IgD-negative memory B cell (primary cell): ENCODE measurements at regions not wholly inside any gene's neighbourhood (a gene's known extent, or its start where the extent isn't known, plus 50 kb on each side); places are given as distances from the start of the nearest gene placed in this dataset.
"Not testable (repeated sequence)": the region's sequence is repeated elsewhere in the genome, so short reads cannot be mapped to it uniquely, and the experiment has no call there.

ENCODE experiments used
- H3K27ac Mint-ChIP-seq, 3 donors: one replicate each; pipeline ENCODE4 v1.8.0; 2020 to 2022; ENCODE audit warnings: mild to moderate bottlenecking in 3 of 3, mixed read lengths in 3 of 3, moderate library complexity in 1 of 3
- H3K27me3 Mint-ChIP-seq: one replicate; pipeline ENCODE4 v1.8.0; 2021; ENCODE audit warnings: mixed read lengths
- H3K36me3 Mint-ChIP-seq: one replicate; pipeline ENCODE4 v1.8.0; 2020; ENCODE audit warnings: mild to moderate bottlenecking, mixed read lengths
- H3K4me1 Mint-ChIP-seq, 3 donors: one replicate each; pipeline ENCODE4 v1.8.0; 2020 to 2022; ENCODE audit warnings: mixed read lengths in 3 of 3, mild to moderate bottlenecking in 1 of 3
- H3K4me3 Mint-ChIP-seq, 4 donors: one replicate each; pipeline ENCODE4 v1.8.0; 2020 to 2022; ENCODE audit warnings: mild to moderate bottlenecking in 4 of 4, mixed read lengths in 4 of 4, moderate library complexity in 3 of 4
- H3K9me3 Mint-ChIP-seq, 3 donors: one replicate each; pipeline ENCODE4 v1.8.0; 2020 to 2021; ENCODE audit warnings: mixed read lengths in 3 of 3, mild to moderate bottlenecking in 1 of 3

GRCh38 chr19:31537902-31538301 is 188.7 kb upstream of the TSHZ3 start:
- H3K4me3 Mint-ChIP-seq, result peak overlapping the region in 1 of 4 donors; percentile 45
- not testable (repeated sequence) for H3K36me3 Mint-ChIP-seq, H3K4me1 Mint-ChIP-seq, H3K27me3 Mint-ChIP-seq, H3K27ac Mint-ChIP-seq
- H3K9me3 Mint-ChIP-seq, result peaks cover 1 to 12% (median 10%) of the 10 kb centered on the region in 3 donors

GRCh38 chr19:31538879-31539278 is 189.6 kb upstream of the TSHZ3 start:
- H3K36me3 Mint-ChIP-seq, result no peaks in the 10 kb centered on the region
- H3K4me1 Mint-ChIP-seq, result no peaks in the 10 kb centered on the region
- no peak overlapping the region for H3K27ac Mint-ChIP-seq
- no peak overlapping the region for H3K4me3 Mint-ChIP-seq
- H3K27me3 Mint-ChIP-seq, result no peaks in the 10 kb centered on the region
- H3K9me3 Mint-ChIP-seq, result peaks cover 1 to 12% (median 11%) of the 10 kb centered on the region in 3 donors

GRCh38 chr19:31539386-31539785 is 190.2 kb upstream of the TSHZ3 start:
- Mint-ChIP-seq H3K36me3 (no peaks in the 10 kb centered on the region), H3K4me1 (no peaks in the 10 kb centered on the region), H3K4me3 (no peak overlapping the region), H3K9me3 (peaks cover 4 to 15% (median 12%) of the 10 kb centered on the region in 3 donors), H3K27me3 (no peaks in the 10 kb centered on the region), H3K27ac (no peak overlapping the region)

- H3K4me1 Mint-ChIP-seq, result no peaks in the 10 kb centered on the region
- H3K36me3 Mint-ChIP-seq, result no peaks in the 10 kb centered on the region
- H3K27ac Mint-ChIP-seq, result no peak overlapping the region
- H3K4me3 Mint-ChIP-seq, result no peak overlapping the region
- peaks cover 4 to 13% (median 12%) of the 10 kb centered on the region in 3 donors for H3K9me3 Mint-ChIP-seq
- no peaks in the 10 kb centered on the region for H3K27me3 Mint-ChIP-seq
Observed at GRCh38 chr19:31541396-31541795, 192.2 kb upstream of the TSHZ3 start.

GRCh38 chr19:31543456-31543855 is 194.2 kb upstream of the TSHZ3 start:
- H3K4me1 Mint-ChIP-seq, result no peaks in the 10 kb centered on the region
- H3K27ac Mint-ChIP-seq, result no peak overlapping the region
- H3K9me3 Mint-ChIP-seq, result peaks cover 4 to 13% (median 8%) of the 10 kb centered on the region in 3 donors
- H3K4me3 Mint-ChIP-seq, result no peak overlapping the region
- no peaks in the 10 kb centered on the region for H3K36me3 Mint-ChIP-seq
- no peaks in the 10 kb centered on the region for H3K27me3 Mint-ChIP-seq

- no peaks in the 10 kb centered on the region for H3K27me3 Mint-ChIP-seq
- no peaks in the 10 kb centered on the region for H3K36me3 Mint-ChIP-seq
Observed at GRCh38 chr19:31545777-31546176, 196.5 kb upstream of the TSHZ3 start.

GRCh38 chr19:31546205-31546960 is 197.1 kb upstream of the TSHZ3 start:
- H3K9me3 Mint-ChIP-seq, result peaks cover 7 to 17% (median 8%) of the 10 kb centered on the region in 3 donors
- H3K36me3 Mint-ChIP-seq, result no peaks in the 10 kb centered on the region
- no peaks in the 10 kb centered on the region for H3K27me3 Mint-ChIP-seq
- H3K4me3 Mint-ChIP-seq, result no peak overlapping the region
- peak overlapping the region in 1 of 3 donors; percentile 4 for H3K27ac Mint-ChIP-seq
- H3K4me1 Mint-ChIP-seq, result no peaks in the 10 kb centered on the region

More at GRCh38 chr19:31545777-31546176, 196.5 kb upstream of the TSHZ3 start:
- no peak overlapping the region for H3K4me3 Mint-ChIP-seq
- peaks cover 8 to 17% (median 9%) of the 10 kb centered on the region in 3 donors for H3K9me3 Mint-ChIP-seq
- no peaks in the 10 kb centered on the region for H3K4me1 Mint-ChIP-seq
- H3K27ac Mint-ChIP-seq, result no peak overlapping the region

GRCh38 chr19:31548941-31549340 is 199.7 kb upstream of the TSHZ3 start:
- no peak overlapping the region for H3K4me3 Mint-ChIP-seq
- H3K27ac Mint-ChIP-seq, result no peak overlapping the region
- peaks cover 8 to 16% (median 9%) of the 10 kb centered on the region in 3 donors for H3K9me3 Mint-ChIP-seq
- no peaks in the 10 kb centered on the region for H3K4me1 Mint-ChIP-seq
- H3K36me3 Mint-ChIP-seq, result no peaks in the 10 kb centered on the region
- H3K27me3 Mint-ChIP-seq, result no peaks in the 10 kb centered on the region

GRCh38 chr19:31553112-31553845 is 204.0 kb upstream of the TSHZ3 start:
- H3K9me3 Mint-ChIP-seq, result peaks cover 4 to 9% (median 8%) of the 10 kb centered on the region in 3 donors
- H3K27ac Mint-ChIP-seq, result no peak overlapping the region
- H3K36me3 Mint-ChIP-seq, result peaks cover 1% of the 10 kb centered on the region
- H3K4me3 Mint-ChIP-seq, result no peak overlapping the region
- H3K4me1 Mint-ChIP-seq, result no peaks in the 10 kb centered on the region
- no peaks in the 10 kb centered on the region for H3K27me3 Mint-ChIP-seq

- Mint-ChIP-seq H3K27me3 (no peaks in the 10 kb centered on the region), H3K4me1 (no peaks in the 10 kb centered on the region), H3K36me3 (peaks cover 1% of the 10 kb centered on the region), H3K4me3 (no peak overlapping the region), H3K9me3 (peaks cover 4 to 9% (median 8%) of the 10 kb centered on the region in 3 donors), H3K27ac (no peak overlapping the region)
Observed at GRCh38 chr19:31553846-31554215, 204.6 kb upstream of the TSHZ3 start.

GRCh38 chr19:31554360-31554759 is 205.1 kb upstream of the TSHZ3 start:
- peaks cover 4 to 7% (median 5%) of the 10 kb centered on the region in 3 donors for H3K9me3 Mint-ChIP-seq
- no peaks in the 10 kb centered on the region for H3K4me1 Mint-ChIP-seq
- no peaks in the 10 kb centered on the region for H3K27me3 Mint-ChIP-seq
- H3K4me3 Mint-ChIP-seq, result no peak overlapping the region
- H3K36me3 Mint-ChIP-seq, result peaks cover 1% of the 10 kb centered on the region
- H3K27ac Mint-ChIP-seq, result peak overlapping the region in 1 of 3 donors; percentile 43

GRCh38 chr19:31555634-31556215 is 206.5 kb upstream of the TSHZ3 start:
- peaks cover 5 to 8% (median 6%) of the 10 kb centered on the region in 3 donors for H3K9me3 Mint-ChIP-seq
- no peaks in the 10 kb centered on the region for H3K4me1 Mint-ChIP-seq
- H3K36me3 Mint-ChIP-seq, result peaks cover 1% of the 10 kb centered on the region
- no peak overlapping the region for H3K27ac Mint-ChIP-seq
- H3K4me3 Mint-ChIP-seq, result no peak overlapping the region
- H3K27me3 Mint-ChIP-seq, result no peaks in the 10 kb centered on the region

- Mint-ChIP-seq H3K36me3 (peaks cover 1% of the 10 kb centered on the region), H3K4me3 (no peak overlapping the region), H3K9me3 (peaks cover 3 to 8% (median 4%) of the 10 kb centered on the region in 3 donors), H3K27ac (no peak overlapping the region), H3K27me3 (no peaks in the 10 kb centered on the region), H3K4me1 (no peaks in the 10 kb centered on the region)
Observed at GRCh38 chr19:31559494-31559893, 210.3 kb upstream of the TSHZ3 start.

- H3K27me3 Mint-ChIP-seq, result no peaks in the 10 kb centered on the region
- peak overlapping the region in 1 of 4 donors; percentile 37 for H3K4me3 Mint-ChIP-seq
- no peaks in the 10 kb centered on the region for H3K4me1 Mint-ChIP-seq
- no peak overlapping the region for H3K27ac Mint-ChIP-seq
- peaks cover 1% of the 10 kb centered on the region for H3K36me3 Mint-ChIP-seq
- H3K9me3 Mint-ChIP-seq, result peaks cover 3 to 8% (median 7%) of the 10 kb centered on the region in 3 donors
Observed at GRCh38 chr19:31560086-31561060, 211.1 kb upstream of the TSHZ3 start.
